H1 (cell line): ENCODE measurements at regions not wholly inside any gene's neighbourhood (a gene's known extent, or its start where the extent isn't known, plus 50 kb on each side); places are given as distances from the start of the nearest gene placed in this dataset.

Source experiments
- CEBPB ChIP-seq: IDR thresholded peaks from 2 replicates; pipeline ENCODE4 v1.6.1; 2012; ENCODE audit warnings: low read depth, low read length
- CHD2 ChIP-seq: IDR thresholded peaks from 2 replicates; pipeline ENCODE4 v1.6.1; 2012; ENCODE audit warnings: low read length, improper control_type of control experiment
- CTCF ChIP-seq, 3 experiments: IDR thresholded peaks; 1 replicate in 2 of 3; 2 replicates in 1 of 3; pipeline versions ENCODE4 v1.5.1 to v1.6.1; 2011; ENCODE audit warnings: low read length in 3 of 3, mild to moderate bottlenecking in 3 of 3, inconsistent platforms in 2 of 3, low read depth in 1 of 3, moderate library complexity in 1 of 3; ENCODE audit not compliant: insufficient read depth in 1 of 3; ENCODE audit errors: control extremely low read depth in 1 of 3
- MAX ChIP-seq: IDR thresholded peaks from 2 replicates; pipeline ENCODE4 v1.6.1; 2012; ENCODE audit warnings: inconsistent platforms
- RBBP5 ChIP-seq: IDR thresholded peaks from 2 replicates; pipeline ENCODE4 v1.7.1; 2012; ENCODE audit warnings: low read depth, mild to moderate bottlenecking, inconsistent platforms, low read length, moderate library complexity, borderline replicate concordance
- SIX5 ChIP-seq: IDR thresholded peaks from 2 replicates; pipeline ENCODE4 v1.6.1; 2011; ENCODE audit warnings: mild to moderate bottlenecking, low read depth, low read length
- SRF ChIP-seq: IDR thresholded peaks from 2 replicates; pipeline ENCODE4 v1.6.1; 2011; ENCODE audit warnings: mild to moderate bottlenecking, low read depth, low read length, moderate library complexity
- USF2 ChIP-seq: IDR thresholded peaks from 2 replicates; pipeline ENCODE4 v1.6.1; 2011; ENCODE audit warnings: low read length, improper control_type of control experiment

GRCh38 chr10:22774102-22774501 lies 59.7 kb upstream of the PIP4K2A start:
- TF ChIP-seq CHD2 (no peak), USF2 (no peak), CTCF (IDR thresholded peaks at IDR 0.05; ENCODE audit: control extremely low read depth in 1 of 3, insufficient read depth in 1 of 3, low read depth in 1 of 3, low read length in 3 of 3) (no peak), RBBP5 (no peak), SIX5 (no peak), SRF (no peak), CEBPB (no peak), MAX (no peak)
